ENCODE measurements at regions not wholly inside any gene's neighbourhood (a gene's known extent, or its start where the extent isn't known, plus 50 kb on each side); places are given as distances from the start of the nearest gene placed in this dataset.

DNA sequence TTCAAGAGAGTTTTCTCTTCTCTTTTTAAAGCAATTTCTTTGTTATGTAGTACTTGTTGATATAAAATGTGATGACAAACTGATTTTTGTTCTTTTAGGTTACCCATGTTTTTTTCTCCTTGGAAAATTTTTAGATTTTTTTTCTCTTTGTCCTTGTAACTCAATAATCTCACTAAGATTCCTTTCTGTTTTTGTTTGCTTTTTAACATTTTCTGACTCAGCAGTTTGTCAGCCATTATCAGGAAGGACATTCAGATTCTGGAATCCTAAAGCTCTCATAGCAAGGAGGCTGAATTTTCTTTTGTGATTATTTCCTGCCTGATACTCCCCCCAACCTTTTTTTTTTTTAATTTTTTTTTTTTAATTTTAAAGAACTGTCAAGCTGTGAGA lies 75.2 kb upstream of the CITED2 start:
- ATAC-seq (ENCODE audit: low read depth): no peak
- H3K36me3 ChIP-seq (ENCODE audit: low read depth): no peaks in the 10 kb centered on the region
- no peaks in the 10 kb centered on the region for H3K27me3 ChIP-seq (ENCODE audit: insufficient read depth, poor library complexity, severe bottlenecking)
- H3K4me3 ChIP-seq (ENCODE audit: severe bottlenecking): no peak overlapping the region
- H3K9me3 ChIP-seq (ENCODE audit: severe bottlenecking): no peaks in the 10 kb centered on the region
- peaks cover 18% of the 10 kb centered on the region for H3K4me1 ChIP-seq (ENCODE audit: insufficient read depth, poor library complexity, severe bottlenecking)
- TF ChIP-seq, protein P1, sequence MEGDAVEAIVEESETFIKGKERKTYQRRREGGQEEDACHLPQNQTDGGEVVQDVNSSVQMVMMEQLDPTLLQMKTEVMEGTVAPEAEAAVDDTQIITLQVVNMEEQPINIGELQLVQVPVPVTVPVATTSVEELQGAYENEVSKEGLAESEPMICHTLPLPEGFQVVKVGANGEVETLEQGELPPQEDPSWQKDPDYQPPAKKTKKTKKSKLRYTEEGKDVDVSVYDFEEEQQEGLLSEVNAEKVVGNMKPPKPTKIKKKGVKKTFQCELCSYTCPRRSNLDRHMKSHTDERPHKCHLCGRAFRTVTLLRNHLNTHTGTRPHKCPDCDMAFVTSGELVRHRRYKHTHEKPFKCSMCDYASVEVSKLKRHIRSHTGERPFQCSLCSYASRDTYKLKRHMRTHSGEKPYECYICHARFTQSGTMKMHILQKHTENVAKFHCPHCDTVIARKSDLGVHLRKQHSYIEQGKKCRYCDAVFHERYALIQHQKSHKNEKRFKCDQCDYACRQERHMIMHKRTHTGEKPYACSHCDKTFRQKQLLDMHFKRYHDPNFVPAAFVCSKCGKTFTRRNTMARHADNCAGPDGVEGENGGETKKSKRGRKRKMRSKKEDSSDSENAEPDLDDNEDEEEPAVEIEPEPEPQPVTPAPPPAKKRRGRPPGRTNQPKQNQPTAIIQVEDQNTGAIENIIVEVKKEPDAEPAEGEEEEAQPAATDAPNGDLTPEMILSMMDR (IDR thresholded peaks at IDR 0.05; ENCODE audit: poor library complexity, severe bottlenecking): no peak
- DNase-seq (ENCODE audit: low spot score): no peak
- H3K27ac ChIP-seq (ENCODE audit: poor library complexity, severe bottlenecking): no peak overlapping the region

DNA sequence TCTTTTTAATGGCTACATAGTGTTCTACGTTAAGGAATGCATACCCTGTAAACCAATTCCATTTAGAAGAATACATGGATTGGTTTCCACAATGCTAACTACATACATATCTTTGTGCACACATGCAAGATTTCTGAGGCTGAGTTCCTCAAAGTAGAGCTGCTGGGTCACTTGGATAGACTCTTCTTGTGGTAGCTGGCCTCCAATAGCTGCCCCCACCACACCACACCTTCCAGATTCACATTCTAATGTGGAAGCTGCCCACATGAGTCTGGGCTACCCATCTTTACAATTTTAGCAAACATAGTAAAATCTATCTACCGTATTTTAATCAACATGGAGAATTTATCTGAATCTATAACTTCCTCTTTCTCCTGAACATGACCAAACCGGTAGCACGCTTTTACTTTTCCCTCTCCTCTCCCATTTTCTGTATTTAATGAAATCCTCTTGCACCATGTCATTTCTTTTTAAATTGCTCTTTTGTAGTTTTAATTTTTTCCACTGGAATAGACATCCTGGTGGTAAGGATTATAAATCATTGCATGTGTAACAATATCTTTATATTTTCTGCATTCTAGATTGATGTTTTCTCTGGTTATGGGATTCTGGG lies 74.7 kb upstream of the CITED2 start:
- peaks cover 18% of the 10 kb centered on the region for H3K4me1 ChIP-seq (ENCODE audit: insufficient read depth, poor library complexity, severe bottlenecking)
- H3K27ac ChIP-seq (ENCODE audit: poor library complexity, severe bottlenecking): no peak overlapping the region
- no peaks in the 10 kb centered on the region for H3K27me3 ChIP-seq (ENCODE audit: insufficient read depth, poor library complexity, severe bottlenecking)
- DNase-seq (ENCODE audit: low spot score) (no peak), ATAC-seq (ENCODE audit: low read depth) (no peak)
- H3K36me3 ChIP-seq (ENCODE audit: low read depth): no peaks in the 10 kb centered on the region
- H3K4me3 ChIP-seq (ENCODE audit: severe bottlenecking): no peak overlapping the region
- H3K9me3 ChIP-seq (ENCODE audit: severe bottlenecking): no peaks in the 10 kb centered on the region
- TF ChIP-seq, protein P1 (IDR thresholded peaks at IDR 0.05; ENCODE audit: poor library complexity, severe bottlenecking): no peak

DNA sequence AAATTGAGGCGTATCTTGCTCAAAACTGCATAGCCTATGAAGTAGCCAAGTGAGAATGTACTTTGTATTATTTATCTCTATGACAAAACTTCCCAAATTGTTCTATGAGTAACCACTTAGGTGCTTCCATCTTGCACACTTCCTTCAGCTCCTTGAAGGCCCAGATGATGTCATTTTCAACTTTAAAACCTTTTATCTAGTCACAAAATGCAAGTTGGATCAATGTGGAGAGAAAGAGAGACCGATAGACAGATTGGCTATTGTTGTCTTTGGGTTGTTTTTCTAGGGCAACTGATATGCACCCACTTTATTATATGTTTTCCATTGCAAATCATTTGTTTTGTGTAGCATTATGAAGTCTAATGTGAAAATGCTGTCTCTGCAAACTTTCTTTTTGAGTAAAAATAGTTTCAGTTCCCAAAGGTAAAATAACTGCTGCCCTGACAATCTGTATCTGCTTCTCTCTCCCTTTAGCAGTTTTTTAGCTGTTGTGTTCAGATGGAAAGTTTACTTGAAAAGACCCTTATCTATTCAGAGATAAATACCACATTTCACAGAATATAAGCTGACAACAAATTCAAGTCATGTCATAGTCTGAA lies 73.7 kb upstream of the CITED2 start:
- Histone ChIP-seq H3K4me3 (ENCODE audit: severe bottlenecking) (no peak overlapping the region), H3K27ac (ENCODE audit: poor library complexity, severe bottlenecking) (no peak overlapping the region), H3K36me3 (ENCODE audit: low read depth) (no peaks in the 10 kb centered on the region), H3K4me1 (ENCODE audit: insufficient read depth, poor library complexity, severe bottlenecking) (peaks cover 18% of the 10 kb centered on the region), H3K27me3 (ENCODE audit: insufficient read depth, poor library complexity, severe bottlenecking) (no peaks in the 10 kb centered on the region), H3K9me3 (ENCODE audit: severe bottlenecking) (no peaks in the 10 kb centered on the region)
- TF ChIP-seq, protein P1 (IDR thresholded peaks at IDR 0.05; ENCODE audit: poor library complexity, severe bottlenecking): no peak
- DNase-seq (ENCODE audit: low spot score) (no peak), ATAC-seq (ENCODE audit: low read depth) (no peak)

DNA sequence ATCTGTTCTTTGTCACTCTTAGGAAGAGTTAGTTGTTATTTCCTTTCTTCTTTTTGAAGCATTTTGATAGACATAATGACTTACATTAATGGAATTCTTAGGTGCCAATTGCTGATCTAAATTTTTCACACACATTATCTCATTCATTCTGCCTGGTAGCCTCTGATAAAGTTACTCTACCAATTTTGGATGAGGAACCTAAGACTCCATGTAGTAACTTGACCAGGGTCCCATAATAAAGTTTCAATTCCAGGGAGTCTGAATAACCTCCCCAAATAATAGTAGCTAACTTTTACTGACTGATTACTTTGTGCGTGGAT lies 73.2 kb upstream of the CITED2 start:
- no peak for ATAC-seq (ENCODE audit: low read depth)
- H3K9me3 ChIP-seq (ENCODE audit: severe bottlenecking): no peaks in the 10 kb centered on the region
- no peak overlapping the region for H3K27ac ChIP-seq (ENCODE audit: poor library complexity, severe bottlenecking)
- no peak for DNase-seq (ENCODE audit: low spot score)
- no peak overlapping the region for H3K4me3 ChIP-seq (ENCODE audit: severe bottlenecking)
- H3K27me3 ChIP-seq (ENCODE audit: insufficient read depth, poor library complexity, severe bottlenecking): no peaks in the 10 kb centered on the region
- TF ChIP-seq, protein P1 (IDR thresholded peaks at IDR 0.05; ENCODE audit: poor library complexity, severe bottlenecking): no peak
- H3K36me3 ChIP-seq (ENCODE audit: low read depth): no peaks in the 10 kb centered on the region
- H3K4me1 ChIP-seq (ENCODE audit: insufficient read depth, poor library complexity, severe bottlenecking): peaks cover 14% of the 10 kb centered on the region

Measured in RWPE2 (cell line).